Neuronal stem cell (in vitro differentiated cells): ENCODE measurements at regions not wholly inside any gene's neighbourhood (a gene's known extent, or its start where the extent isn't known, plus 50 kb on each side); places are given as distances from the start of the nearest gene placed in this dataset.
A peak's percentile ranks its signal among the peaks of the same experiment; 100 is the strongest.

ENCODE experiments used
- DNase-seq: peaks from one replicate; pipeline ENCODE4 v3.0.0-alpha.2; 2013; ENCODE audit warnings: low spot score
- H2AFZ ChIP-seq: one replicate; pipeline ENCODE4 v1.6.1; 2013; ENCODE audit warnings: mild to moderate bottlenecking, low read length, inconsistent platforms
- H2AK5ac ChIP-seq: 2 replicates; pipeline ENCODE4 v1.6.1; 2013; ENCODE audit warnings: low read depth, mild to moderate bottlenecking, inconsistent platforms, low read length, moderate library complexity, mixed read lengths
- H2BK120ac ChIP-seq: 2 replicates; pipeline ENCODE4 v1.6.1; 2013; ENCODE audit warnings: low read depth, mild to moderate bottlenecking, inconsistent platforms, low read length, moderate library complexity, mixed read lengths
- H2BK12ac ChIP-seq: one replicate; pipeline ENCODE4 v1.6.1; 2013; ENCODE audit warnings: low read length, inconsistent platforms
- H2BK15ac ChIP-seq: 2 replicates; pipeline ENCODE4 v1.6.1; 2013; ENCODE audit warnings: mild to moderate bottlenecking, low read length, inconsistent platforms, mixed read lengths
- H2BK5ac ChIP-seq: one replicate; pipeline ENCODE4 v1.6.1; 2013; ENCODE audit warnings: inconsistent platforms, mild to moderate bottlenecking, low read length, moderate library complexity
- H3K14ac ChIP-seq: one replicate; pipeline ENCODE4 v1.6.1; 2013; ENCODE audit warnings: low read length, inconsistent platforms
- H3K18ac ChIP-seq: 2 replicates; pipeline ENCODE4 v1.6.1; 2013; ENCODE audit warnings: low read length, inconsistent platforms
- H3K23ac ChIP-seq: 2 replicates; pipeline ENCODE4 v1.6.1; 2013; ENCODE audit warnings: low read depth, mild to moderate bottlenecking, mixed read lengths, low read length, inconsistent platforms; ENCODE audit not compliant: poor library complexity
- H3K27ac ChIP-seq: replicated peaks from 3 replicates; pipeline ENCODE4 v1.5.1; 2013; ENCODE audit warnings: low read length, inconsistent platforms
- H3K27me3 ChIP-seq, 3 experiments: 2 replicates each; pipeline ENCODE4 v1.6.1; 2013; ENCODE audit warnings: low read length in 3 of 3, mild to moderate bottlenecking in 2 of 3, inconsistent platforms in 1 of 3, low read depth in 1 of 3, mixed read lengths in 1 of 3, moderate library complexity in 1 of 3; ENCODE audit not compliant: control insufficient read depth in 3 of 3, insufficient read depth in 3 of 3
- H3K36me3 ChIP-seq, 2 donors: replicated peaks in 1 of 2; 2 replicates each; pipeline ENCODE4 v1.6.1; 2013; ENCODE audit warnings: low read length in 2 of 2; ENCODE audit not compliant: control insufficient read depth in 2 of 2, insufficient read depth in 2 of 2
- H3K4ac ChIP-seq: 2 replicates; pipeline ENCODE4 v1.6.1; 2013; ENCODE audit warnings: inconsistent platforms, mild to moderate bottlenecking, low read length, moderate library complexity
- H3K4me1 ChIP-seq, 2 donors: 1 replicate in 1 of 2; 2 replicates in 1 of 2; pipeline ENCODE4 v1.6.1; 2013; ENCODE audit warnings: low read length in 2 of 2, low read depth in 1 of 2; ENCODE audit not compliant: control insufficient read depth in 2 of 2, insufficient read depth in 1 of 2
- H3K4me2 ChIP-seq: one replicate; pipeline ENCODE4 v1.6.1; 2013; ENCODE audit warnings: mild to moderate bottlenecking, low read length, inconsistent platforms; ENCODE audit not compliant: insufficient read depth, poor library complexity, severe bottlenecking
- H3K4me3 ChIP-seq, 2 donors: 2 replicates each; pipeline ENCODE4 v1.5.1; 2013; ENCODE audit warnings: low read length in 2 of 2, mild to moderate bottlenecking in 2 of 2, inconsistent platforms in 1 of 2, moderate library complexity in 1 of 2
- H3K79me1 ChIP-seq: one replicate; pipeline ENCODE4 v1.6.1; 2013; ENCODE audit warnings: low read depth, mild to moderate bottlenecking, inconsistent platforms, low read length, moderate library complexity
- H3K9ac ChIP-seq: one replicate; pipeline ENCODE4 v1.6.1; 2013; ENCODE audit warnings: mild to moderate bottlenecking, low read depth, low read length, inconsistent platforms; ENCODE audit not compliant: poor library complexity
- H3K9me3 ChIP-seq, 2 donors: replicated peaks in 1 of 2; 2 replicates each; pipeline versions ENCODE3 to v1.6.1; 2013; ENCODE audit warnings: low read length in 2 of 2, mild to moderate bottlenecking in 2 of 2, inconsistent platforms in 1 of 2, low read depth in 1 of 2, mixed read lengths in 1 of 2, moderate library complexity in 1 of 2; ENCODE audit not compliant: control insufficient read depth in 2 of 2, insufficient read depth in 1 of 2
- H4K8ac ChIP-seq: one replicate; pipeline ENCODE4 v1.6.1; 2013; ENCODE audit warnings: low read depth, mild to moderate bottlenecking, inconsistent platforms, low read length, moderate library complexity
- H4K91ac ChIP-seq: one replicate; pipeline ENCODE4 v1.6.1; 2013; ENCODE audit warnings: low read length, low read depth, mild to moderate bottlenecking, inconsistent platforms; ENCODE audit not compliant: poor library complexity
- WGBS, 2 donors: extraction: QIAGEN DNeasy Blood & Tissue Kit; methylation state at CpG; one replicate each; pipeline ENCODE4 v1.1.7; 2013; ENCODE audit warnings: missing lambda C conversion rate in 2 of 2, mixed read lengths in 1 of 2; ENCODE audit not compliant: insufficient read length in 2 of 2, insufficient replicate concordance in 1 of 2; ENCODE audit errors: extremely low coverage in 2 of 2; 5-methylcytosine and 5-hydroxymethylcytosine counted together

- H3K27ac ChIP-seq = no peak overlapping the region
- H3K14ac ChIP-seq = no peak overlapping the region
- H3K27me3 ChIP-seq = peaks cover 0 to 38% (median 9%) of the 10 kb centered on the region in 3 experiments
- DNase-seq = no peak
- no peak overlapping the region for H3K4me2 ChIP-seq
- no peaks in the 10 kb centered on the region for H3K36me3 ChIP-seq
- no peak overlapping the region for H3K4me3 ChIP-seq
- H3K18ac ChIP-seq = no peak overlapping the region
- no CpG with 5 or more reads among the region's 5 CpGs for WGBS, 2 donors
- H3K4me1 ChIP-seq = peaks cover 9 to 15% of the 10 kb centered on the region in 2 donors
- no peak overlapping the region for H3K23ac ChIP-seq
- no peak overlapping the region for H3K9ac ChIP-seq
- H2AK5ac ChIP-seq = no peak overlapping the region
- no peak overlapping the region for H2BK5ac ChIP-seq
- no peak overlapping the region for H2BK120ac ChIP-seq
- no peak overlapping the region for H4K8ac ChIP-seq
- no peaks in the 10 kb centered on the region for H3K9me3 ChIP-seq
- no peak overlapping the region for H4K91ac ChIP-seq
- H3K79me1 ChIP-seq = no peaks in the 10 kb centered on the region
- no peak overlapping the region for H2BK15ac ChIP-seq
- no peak overlapping the region for H2AFZ ChIP-seq
- H2BK12ac ChIP-seq = no peak overlapping the region
- H3K4ac ChIP-seq = no peak overlapping the region
Observed at GRCh38 chr1:10870493-10871096, 74.1 kb upstream of the CASZ1 start.

DNA sequence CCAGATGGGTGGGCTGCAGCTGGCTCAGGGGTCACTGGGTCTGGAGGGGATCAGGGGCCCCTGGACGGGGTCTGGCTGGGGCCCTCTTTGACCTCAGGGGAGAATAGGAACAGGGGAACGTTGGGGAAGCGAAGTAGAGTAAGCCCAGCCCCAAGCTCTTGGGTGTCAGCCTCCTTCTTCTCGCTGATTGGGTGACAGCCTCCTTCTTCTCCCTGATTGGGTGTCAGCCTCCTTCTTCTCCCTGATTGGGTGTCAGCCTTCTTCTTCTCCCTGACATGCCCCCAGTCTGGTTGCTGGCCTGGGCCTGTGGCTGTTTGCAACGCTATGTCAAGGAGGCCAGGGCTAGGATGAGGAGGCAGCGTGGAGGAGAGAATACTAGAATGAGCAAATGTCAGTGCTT, 76.7 kb upstream of the CASZ1 start:
- H3K4me1 ChIP-seq = peaks cover 0 to 2% of the 10 kb centered on the region in 2 donors
- H3K4me3 ChIP-seq = no peak overlapping the region
- no peak overlapping the region for H3K9ac ChIP-seq
- no peak overlapping the region for H3K27ac ChIP-seq
- H3K14ac ChIP-seq = no peak overlapping the region
- H2BK12ac ChIP-seq = no peak overlapping the region
- H3K79me1 ChIP-seq = no peaks in the 10 kb centered on the region
- H3K9me3 ChIP-seq = no peaks in the 10 kb centered on the region
- H2AFZ ChIP-seq = no peak overlapping the region
- no peaks in the 10 kb centered on the region for H3K36me3 ChIP-seq
- H3K4me2 ChIP-seq = no peak overlapping the region
- H2BK5ac ChIP-seq = no peak overlapping the region
- no peak overlapping the region for H4K91ac ChIP-seq
- H3K18ac ChIP-seq = no peak overlapping the region
- peaks cover 0 to 25% (median 0%) of the 10 kb centered on the region in 3 experiments for H3K27me3 ChIP-seq
- no peak overlapping the region for H4K8ac ChIP-seq
- no peak overlapping the region for H2BK15ac ChIP-seq
- H3K23ac ChIP-seq = no peak overlapping the region
- no peak overlapping the region for H3K4ac ChIP-seq
- no peak overlapping the region for H2BK120ac ChIP-seq
- no peak overlapping the region for H2AK5ac ChIP-seq
- no peak for DNase-seq
- WGBS, 2 donors = no CpG with 5 or more reads among the region's 6 CpGs

DNA sequence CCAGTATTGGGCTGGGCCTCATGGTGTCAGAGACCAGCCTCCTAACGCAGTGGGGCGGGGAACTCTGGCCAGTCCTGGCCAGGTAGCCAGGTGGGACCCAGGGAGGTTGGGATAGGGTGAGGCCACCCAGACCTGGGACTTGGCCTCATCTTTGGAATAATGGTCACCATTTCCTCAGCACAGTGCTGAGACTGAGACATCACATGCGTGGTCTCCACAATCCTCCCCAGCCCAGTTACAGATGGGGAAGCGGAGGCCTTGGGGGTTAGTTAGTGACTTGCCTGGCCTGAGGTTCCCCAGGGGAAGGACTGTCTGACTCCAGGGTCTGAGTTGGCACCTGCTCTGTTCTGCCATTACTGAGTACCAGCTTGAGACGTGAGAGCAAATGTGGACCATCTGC, 77.9 kb upstream of the CASZ1 start:
- H3K79me1 ChIP-seq = no peaks in the 10 kb centered on the region
- H3K4me3 ChIP-seq = no peak overlapping the region
- H3K18ac ChIP-seq = no peak overlapping the region
- H2AFZ ChIP-seq = no peak overlapping the region
- no peak overlapping the region for H4K91ac ChIP-seq
- no peak overlapping the region for H2BK12ac ChIP-seq
- H2BK5ac ChIP-seq = no peak overlapping the region
- no peaks in the 10 kb centered on the region for H3K9me3 ChIP-seq
- H3K4me1 ChIP-seq = peaks cover 0 to 2% of the 10 kb centered on the region in 2 donors
- no peak overlapping the region for H3K14ac ChIP-seq
- H3K36me3 ChIP-seq = no peaks in the 10 kb centered on the region
- peak overlapping the region; percentile 4 for H2BK120ac ChIP-seq
- no peak overlapping the region for H4K8ac ChIP-seq
- no CpG with 5 or more reads among the region's 5 CpGs for WGBS, 2 donors
- H2BK15ac ChIP-seq = no peak overlapping the region
- H3K27me3 ChIP-seq = peaks cover 0 to 13% (median 0%) of the 10 kb centered on the region in 3 experiments
- peak overlapping the region; percentile 55 for H3K4ac ChIP-seq
- H3K9ac ChIP-seq = no peak overlapping the region
- no peak for DNase-seq
- H3K27ac ChIP-seq = no peak overlapping the region
- no peak overlapping the region for H2AK5ac ChIP-seq
- H3K23ac ChIP-seq = peak overlapping the region; percentile 36
- no peak overlapping the region for H3K4me2 ChIP-seq

DNA sequence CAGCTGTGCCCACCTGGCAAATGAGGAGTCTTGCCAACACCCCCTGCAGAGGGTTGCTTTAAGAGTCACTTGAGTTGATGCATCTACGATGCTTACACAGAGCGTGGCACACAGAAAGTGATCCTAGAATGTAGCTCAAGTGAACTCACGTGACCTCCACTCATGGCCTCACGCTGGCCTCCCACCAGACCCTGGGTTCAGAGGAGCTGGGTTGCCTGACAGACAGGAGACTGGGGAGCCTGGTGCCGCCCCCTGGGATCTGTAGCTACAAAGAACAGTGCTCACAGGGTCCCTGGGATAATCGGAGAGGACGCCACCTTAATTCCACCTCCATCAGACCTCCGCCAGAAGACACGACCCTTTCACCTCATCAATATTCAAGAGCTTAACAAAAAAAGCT, 81.4 kb upstream of the CASZ1 start:
- Histone ChIP-seq H3K9ac (no peak overlapping the region), H3K4ac (no peak overlapping the region), H3K9me3 (no peaks in the 10 kb centered on the region), H2AK5ac (no peak overlapping the region), H3K23ac (no peak overlapping the region), H2BK5ac (no peak overlapping the region), H2BK15ac (no peak overlapping the region), H2AFZ (no peak overlapping the region), H3K4me2 (no peak overlapping the region), H2BK120ac (no peak overlapping the region), H3K14ac (no peak overlapping the region), H3K27me3 (peaks cover 0 to 13% (median 0%) of the 10 kb centered on the region in 3 experiments), H3K79me1 (no peaks in the 10 kb centered on the region), H3K4me3 (no peak overlapping the region), H4K91ac (no peak overlapping the region), H2BK12ac (no peak overlapping the region), H3K27ac (no peak overlapping the region), H3K18ac (no peak overlapping the region), H4K8ac (no peak overlapping the region), H3K4me1 (peaks cover 0 to 2% of the 10 kb centered on the region in 2 donors), H3K36me3 (no peaks in the 10 kb centered on the region)
- DNase-seq = no peak
- WGBS, 2 donors = no CpG with 5 or more reads among the region's 9 CpGs
